ENCODE measurements at regions not wholly inside any gene's neighbourhood (a gene's known extent, or its start where the extent isn't known, plus 50 kb on each side); places are given as distances from the start of the nearest gene placed in this dataset.

DNA sequence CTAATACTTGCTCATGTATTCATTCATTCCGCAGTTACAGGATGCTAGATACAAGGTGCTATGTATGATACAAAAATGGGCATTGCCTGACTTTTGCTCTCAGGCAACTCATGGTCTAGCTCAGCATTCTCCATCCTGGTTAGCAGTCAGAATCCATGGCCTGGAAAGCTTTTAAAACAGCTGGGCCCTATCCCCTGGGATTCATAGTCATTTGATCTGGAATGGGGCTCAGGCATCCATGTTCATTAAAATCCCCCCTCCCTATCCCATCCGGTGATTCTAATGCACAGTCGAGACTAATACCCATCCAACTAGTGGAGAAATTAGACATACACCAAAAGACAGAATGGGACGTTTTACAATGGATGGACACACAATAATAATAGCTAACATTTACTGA is 104.1 kb upstream of the TMEM132E start (continued):
- TF ChIP-seq ZNF576 (CRISPR knock-in tag; IDR thresholded peaks at IDR 0.05), result no peak

GRCh38 chr17:34474706-34475105 is 104.7 kb upstream of the TMEM132E start:
- Histone ChIP-seq H3K9me3 (ENCODE audit: low read length) (no peaks in the 10 kb centered on the region), H3K79me2 (ENCODE audit: insufficient read depth, low read length) (no peaks in the 10 kb centered on the region), H2AFZ (ENCODE audit: low read length) (no peak overlapping the region), H3K36me3 (replicated peaks in 1 of 2; ENCODE audit: control insufficient read depth in 1 of 2, insufficient read depth in 2 of 2, low read length in 2 of 2) (no peaks in the 10 kb centered on the region), H3K4me2 (ENCODE audit: low read depth, low read length) (no peak overlapping the region), H4K20me1 (ENCODE audit: insufficient read depth, low read length) (no peaks in the 10 kb centered on the region), H3K27me3 (ENCODE audit: control insufficient read depth in 1 of 2, insufficient read depth in 2 of 2, low read length in 2 of 2) (peaks cover 0 to 5% of the 10 kb centered on the region in 2 experiments; a peak in 1 of 5 replicates), H3K27ac (ENCODE audit: extremely low read length, insufficient read depth, low read length) (no peak overlapping the region), H3K4me1 (ENCODE audit: insufficient read depth, low read length) (no peaks in the 10 kb centered on the region), H3K9ac (ENCODE audit: insufficient read depth, low read depth, low read length) (no peak overlapping the region), H3K4me3 (replicated peaks in 1 of 3; ENCODE audit: insufficient read depth in 1 of 3, low read depth in 2 of 3, low read length in 3 of 3) (no peak overlapping the region)
- FAIRE-seq (no peak), ATAC-seq (peak; percentile 65), DNase-seq (ENCODE audit: low spot score) (peak; percentile 3)
- intact Hi-C loops (cut with micrococcal nuclease; ENCODE audit: unreplicated experiment), result no loop called here
- ChIA-PET CTCF (ENCODE audit: low intra/inter-chr PET ratio, low total read pairs) (no interaction called here), POLR2A (no interaction called here)
- no TSS peak for BruUV-seq (replicated peaks)
- WGBS (ENCODE audit: low lambda C conversion rate), result 6% methylated on average over 2 of the region's 2 CpGs
- TF ChIP-seq, protein P1, sequence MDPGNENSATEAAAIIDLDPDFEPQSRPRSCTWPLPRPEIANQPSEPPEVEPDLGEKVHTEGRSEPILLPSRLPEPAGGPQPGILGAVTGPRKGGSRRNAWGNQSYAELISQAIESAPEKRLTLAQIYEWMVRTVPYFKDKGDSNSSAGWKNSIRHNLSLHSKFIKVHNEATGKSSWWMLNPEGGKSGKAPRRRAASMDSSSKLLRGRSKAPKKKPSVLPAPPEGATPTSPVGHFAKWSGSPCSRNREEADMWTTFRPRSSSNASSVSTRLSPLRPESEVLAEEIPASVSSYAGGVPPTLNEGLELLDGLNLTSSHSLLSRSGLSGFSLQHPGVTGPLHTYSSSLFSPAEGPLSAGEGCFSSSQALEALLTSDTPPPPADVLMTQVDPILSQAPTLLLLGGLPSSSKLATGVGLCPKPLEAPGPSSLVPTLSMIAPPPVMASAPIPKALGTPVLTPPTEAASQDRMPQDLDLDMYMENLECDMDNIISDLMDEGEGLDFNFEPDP (CRISPR knock-in tag; conservative IDR thresholded peaks at IDR 0.05), result no peak
- peak; percentile 76 for TF ChIP-seq MNT (IDR thresholded peaks at IDR 0.05)
- in situ Hi-C loops (cut with HindIII; ENCODE audit: extremely low pct_ligation_motif_present, low pct_unique_long_range_greater_than_20kb), result no loop called here

GRCh38 chr17:34472363-34472762 is 107.0 kb upstream of the TMEM132E start:
- Histone ChIP-seq H3K27ac (ENCODE audit: extremely low read length, insufficient read depth, low read length) (no peak overlapping the region), H3K36me3 (replicated peaks in 1 of 2; ENCODE audit: control insufficient read depth in 1 of 2, insufficient read depth in 2 of 2, low read length in 2 of 2) (no peaks in the 10 kb centered on the region), H2AFZ (ENCODE audit: low read length) (no peak overlapping the region), H3K4me1 (ENCODE audit: insufficient read depth, low read length) (no peaks in the 10 kb centered on the region), H3K27me3 (ENCODE audit: control insufficient read depth in 1 of 2, insufficient read depth in 2 of 2, low read length in 2 of 2) (peaks cover 0 to 21% of the 10 kb centered on the region in 2 experiments; a peak in 2 of 5 replicates), H3K4me3 (replicated peaks in 1 of 3; ENCODE audit: insufficient read depth in 1 of 3, low read depth in 2 of 3, low read length in 3 of 3) (no peak overlapping the region), H3K9ac (ENCODE audit: insufficient read depth, low read depth, low read length) (no peak overlapping the region), H3K79me2 (ENCODE audit: insufficient read depth, low read length) (no peaks in the 10 kb centered on the region), H4K20me1 (ENCODE audit: insufficient read depth, low read length) (no peaks in the 10 kb centered on the region), H3K4me2 (ENCODE audit: low read depth, low read length) (no peak overlapping the region), H3K9me3 (ENCODE audit: low read length) (no peaks in the 10 kb centered on the region)
- DNase-seq (ENCODE audit: low spot score) (no peak), ATAC-seq (no peak), FAIRE-seq (no peak)
- WGBS (ENCODE audit: low lambda C conversion rate), result 0% methylated on average over 1 of the region's 1 CpG
- ChIA-PET CTCF (ENCODE audit: low intra/inter-chr PET ratio, low total read pairs) (no interaction called here), POLR2A (no interaction called here)
- in situ Hi-C loops (cut with HindIII; ENCODE audit: extremely low pct_ligation_motif_present, low pct_unique_long_range_greater_than_20kb), result no loop called here
- intact Hi-C loops (cut with micrococcal nuclease; ENCODE audit: unreplicated experiment), result no loop called here
- no TSS peak for BruUV-seq (replicated peaks)
- TF ChIP-seq HOMEZ (CRISPR knock-in tag; IDR thresholded peaks at IDR 0.05; ENCODE audit: low read depth), result no peak
- TF ChIP-seq, protein P2, sequence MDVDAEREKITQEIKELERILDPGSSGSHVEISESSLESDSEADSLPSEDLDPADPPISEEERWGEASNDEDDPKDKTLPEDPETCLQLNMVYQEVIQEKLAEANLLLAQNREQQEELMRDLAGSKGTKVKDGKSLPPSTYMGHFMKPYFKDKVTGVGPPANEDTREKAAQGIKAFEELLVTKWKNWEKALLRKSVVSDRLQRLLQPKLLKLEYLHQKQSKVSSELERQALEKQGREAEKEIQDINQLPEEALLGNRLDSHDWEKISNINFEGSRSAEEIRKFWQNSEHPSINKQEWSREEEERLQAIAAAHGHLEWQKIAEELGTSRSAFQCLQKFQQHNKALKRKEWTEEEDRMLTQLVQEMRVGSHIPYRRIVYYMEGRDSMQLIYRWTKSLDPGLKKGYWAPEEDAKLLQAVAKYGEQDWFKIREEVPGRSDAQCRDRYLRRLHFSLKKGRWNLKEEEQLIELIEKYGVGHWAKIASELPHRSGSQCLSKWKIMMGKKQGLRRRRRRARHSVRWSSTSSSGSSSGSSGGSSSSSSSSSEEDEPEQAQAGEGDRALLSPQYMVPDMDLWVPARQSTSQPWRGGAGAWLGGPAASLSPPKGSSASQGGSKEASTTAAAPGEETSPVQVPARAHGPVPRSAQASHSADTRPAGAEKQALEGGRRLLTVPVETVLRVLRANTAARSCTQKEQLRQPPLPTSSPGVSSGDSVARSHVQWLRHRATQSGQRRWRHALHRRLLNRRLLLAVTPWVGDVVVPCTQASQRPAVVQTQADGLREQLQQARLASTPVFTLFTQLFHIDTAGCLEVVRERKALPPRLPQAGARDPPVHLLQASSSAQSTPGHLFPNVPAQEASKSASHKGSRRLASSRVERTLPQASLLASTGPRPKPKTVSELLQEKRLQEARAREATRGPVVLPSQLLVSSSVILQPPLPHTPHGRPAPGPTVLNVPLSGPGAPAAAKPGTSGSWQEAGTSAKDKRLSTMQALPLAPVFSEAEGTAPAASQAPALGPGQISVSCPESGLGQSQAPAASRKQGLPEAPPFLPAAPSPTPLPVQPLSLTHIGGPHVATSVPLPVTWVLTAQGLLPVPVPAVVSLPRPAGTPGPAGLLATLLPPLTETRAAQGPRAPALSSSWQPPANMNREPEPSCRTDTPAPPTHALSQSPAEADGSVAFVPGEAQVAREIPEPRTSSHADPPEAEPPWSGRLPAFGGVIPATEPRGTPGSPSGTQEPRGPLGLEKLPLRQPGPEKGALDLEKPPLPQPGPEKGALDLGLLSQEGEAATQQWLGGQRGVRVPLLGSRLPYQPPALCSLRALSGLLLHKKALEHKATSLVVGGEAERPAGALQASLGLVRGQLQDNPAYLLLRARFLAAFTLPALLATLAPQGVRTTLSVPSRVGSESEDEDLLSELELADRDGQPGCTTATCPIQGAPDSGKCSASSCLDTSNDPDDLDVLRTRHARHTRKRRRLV (CRISPR knock-in tag; IDR thresholded peaks at IDR 0.05), result no peak
